Coronary artery (tissue), 2 donors: ENCODE measurements at regions not wholly inside any gene's neighbourhood (a gene's known extent, or its start where the extent isn't known, plus 50 kb on each side); places are given as distances from the start of the nearest gene placed in this dataset.

Experiments
- DNase-seq: peaks from one replicate; pipeline ENCODE4 v3.0.0-alpha.2; 2017; ENCODE audit warnings: low spot score
- H3K27ac ChIP-seq, 2 donors: fragments of 200-600 bp; sonication (generic); one replicate each; pipeline ENCODE4 v1.5.1; 2016 to 2019
- H3K4me3 ChIP-seq: fragments of 200-600 bp; sonication (generic); 2 replicates; pipeline ENCODE4 v1.5.1; 2016; ENCODE audit warnings: mild to moderate bottlenecking, moderate library complexity
- CTCF ChIP-seq: fragments of 200-600 bp; sonication (generic); IDR thresholded peaks from one replicate; pipeline ENCODE4 v1.5.1; 2019; ENCODE audit warnings: antibody characterized with exemption

- no peak for DNase-seq
These were observed 277.4 kb upstream of the GATB start for GRCh38 chr4:152038238-152038637.

GRCh38 chr4:152037435-152037834 lies 276.6 kb upstream of the GATB start:
- Histone ChIP-seq H3K27ac (peak overlapping the region; percentile 85 to 92), H3K4me3 (no peak overlapping the region)
- no peak for DNase-seq
- no peak for TF ChIP-seq CTCF

More at GRCh38 chr4:152038238-152038637, 277.4 kb upstream of the GATB start:
- no peak overlapping the region for H3K4me3 ChIP-seq
- H3K27ac ChIP-seq = peak overlapping the region; percentile 85 to 92
- TF ChIP-seq CTCF = no peak

GRCh38 chr4:152033621-152034020 lies 272.8 kb upstream of the GATB start:
- no peak for TF ChIP-seq CTCF
- no peak overlapping the region for H3K4me3 ChIP-seq
- DNase-seq = peak; percentile 45
- H3K27ac ChIP-seq = no peak overlapping the region

- DNase-seq = peak; percentile 70
- TF ChIP-seq CTCF = no peak
- Histone ChIP-seq H3K27ac (peak overlapping the region; percentile 50 to 53), H3K4me3 (no peak overlapping the region)
These were observed 271.9 kb upstream of the GATB start for GRCh38 chr4:152032722-152033131.

- no peak for DNase-seq
- no peak overlapping the region for H3K4me3 ChIP-seq
- TF ChIP-seq CTCF = no peak
- no peak overlapping the region for H3K27ac ChIP-seq
These were observed 268.8 kb upstream of the GATB start for GRCh38 chr4:152029631-152030030.

- no peak for DNase-seq
- Histone ChIP-seq H3K27ac (no peak overlapping the region), H3K4me3 (no peak overlapping the region)
- no peak for TF ChIP-seq CTCF
These were observed 267.3 kb upstream of the GATB start for GRCh38 chr4:152028131-152028530.

- no peak for TF ChIP-seq CTCF
- Histone ChIP-seq H3K4me3 (no peak overlapping the region), H3K27ac (no peak overlapping the region)
- DNase-seq = no peak
These were observed 264.1 kb upstream of the GATB start for GRCh38 chr4:152024881-152025280.
